ENCODE measurements at regions not wholly inside any gene's neighbourhood (a gene's known extent, or its start where the extent isn't known, plus 50 kb on each side); places are given as distances from the start of the nearest gene placed in this dataset.

GRCh38 chr2:8598295-8599165 lies 83.3 kb upstream of the ID2 start (continued):
- TF ChIP-seq, protein P1, sequence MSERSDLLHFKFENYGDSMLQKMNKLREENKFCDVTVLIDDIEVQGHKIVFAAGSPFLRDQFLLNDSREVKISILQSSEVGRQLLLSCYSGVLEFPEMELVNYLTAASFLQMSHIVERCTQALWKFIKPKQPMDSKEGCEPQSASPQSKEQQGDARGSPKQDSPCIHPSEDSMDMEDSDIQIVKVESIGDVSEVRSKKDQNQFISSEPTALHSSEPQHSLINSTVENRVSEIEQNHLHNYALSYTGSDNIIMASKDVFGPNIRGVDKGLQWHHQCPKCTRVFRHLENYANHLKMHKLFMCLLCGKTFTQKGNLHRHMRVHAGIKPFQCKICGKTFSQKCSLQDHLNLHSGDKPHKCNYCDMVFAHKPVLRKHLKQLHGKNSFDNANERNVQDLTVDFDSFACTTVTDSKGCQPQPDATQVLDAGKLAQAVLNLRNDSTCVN (tag by site-specific recombination; optimal IDR thresholded peaks at IDR 0.05) = no peak
- TF ChIP-seq YY2 (tag by site-specific recombination; IDR thresholded peaks at IDR 0.05) (no peak; the same call in 1 of the 2 replicates), ZNF169 (tag by site-specific recombination; IDR thresholded peaks at IDR 0.05) (no peak), GLI4 (tag by site-specific recombination; IDR thresholded peaks at IDR 0.05) (no peak), ZBTB21 (tag by site-specific recombination; IDR thresholded peaks at IDR 0.05) (0 out of 2 replicates have a peak, but pooled peaks have one; percentile 35), ZNF404 (tag by site-specific recombination; IDR thresholded peaks at IDR 0.05) (no peak), KLF7 (tag by site-specific recombination; IDR thresholded peaks at IDR 0.05; ENCODE audit: borderline replicate concordance) (peak; percentile 27; the same call in 1 of the 2 replicates), SP7 (tag by site-specific recombination; IDR thresholded peaks at IDR 0.05) (peak; percentile 52; the same call in 1 of the 2 replicates), ZNF747 (tag by site-specific recombination; IDR thresholded peaks at IDR 0.05) (no peak), SALL2 (tag by site-specific recombination; IDR thresholded peaks at IDR 0.05; ENCODE audit: borderline replicate concordance) (no peak), ZNF426 (tag by site-specific recombination; IDR thresholded peaks at IDR 0.05) (no peak), ZBTB44 (tag by site-specific recombination; IDR thresholded peaks at IDR 0.05) (no peak), ZFP69B (tag by site-specific recombination; IDR thresholded peaks at IDR 0.05) (no peak; the same call in 1 of the 2 replicates), ZBTB20 (tag by site-specific recombination; IDR thresholded peaks at IDR 0.05) (no peak), ZNF366 (tag by site-specific recombination; conservative IDR thresholded peaks at IDR 0.05) (0 out of 2 replicates have a peak, but pooled peaks have one; percentile 31), ZNF335 (tag by site-specific recombination; conservative IDR thresholded peaks at IDR 0.05) (peak; percentile 36; the same call in 1 of the 2 replicates)
- TF ChIP-seq, protein P2, sequence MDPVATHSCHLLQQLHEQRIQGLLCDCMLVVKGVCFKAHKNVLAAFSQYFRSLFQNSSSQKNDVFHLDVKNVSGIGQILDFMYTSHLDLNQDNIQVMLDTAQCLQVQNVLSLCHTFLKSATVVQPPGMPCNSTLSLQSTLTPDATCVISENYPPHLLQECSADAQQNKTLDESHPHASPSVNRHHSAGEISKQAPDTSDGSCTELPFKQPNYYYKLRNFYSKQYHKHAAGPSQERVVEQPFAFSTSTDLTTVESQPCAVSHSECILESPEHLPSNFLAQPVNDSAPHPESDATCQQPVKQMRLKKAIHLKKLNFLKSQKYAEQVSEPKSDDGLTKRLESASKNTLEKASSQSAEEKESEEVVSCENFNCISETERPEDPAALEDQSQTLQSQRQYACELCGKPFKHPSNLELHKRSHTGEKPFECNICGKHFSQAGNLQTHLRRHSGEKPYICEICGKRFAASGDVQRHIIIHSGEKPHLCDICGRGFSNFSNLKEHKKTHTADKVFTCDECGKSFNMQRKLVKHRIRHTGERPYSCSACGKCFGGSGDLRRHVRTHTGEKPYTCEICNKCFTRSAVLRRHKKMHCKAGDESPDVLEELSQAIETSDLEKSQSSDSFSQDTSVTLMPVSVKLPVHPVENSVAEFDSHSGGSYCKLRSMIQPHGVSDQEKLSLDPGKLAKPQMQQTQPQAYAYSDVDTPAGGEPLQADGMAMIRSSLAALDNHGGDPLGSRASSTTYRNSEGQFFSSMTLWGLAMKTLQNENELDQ (tag by site-specific recombination; IDR thresholded peaks at IDR 0.05; ENCODE audit: low read depth) = no peak
- TF ChIP-seq, protein P3, sequence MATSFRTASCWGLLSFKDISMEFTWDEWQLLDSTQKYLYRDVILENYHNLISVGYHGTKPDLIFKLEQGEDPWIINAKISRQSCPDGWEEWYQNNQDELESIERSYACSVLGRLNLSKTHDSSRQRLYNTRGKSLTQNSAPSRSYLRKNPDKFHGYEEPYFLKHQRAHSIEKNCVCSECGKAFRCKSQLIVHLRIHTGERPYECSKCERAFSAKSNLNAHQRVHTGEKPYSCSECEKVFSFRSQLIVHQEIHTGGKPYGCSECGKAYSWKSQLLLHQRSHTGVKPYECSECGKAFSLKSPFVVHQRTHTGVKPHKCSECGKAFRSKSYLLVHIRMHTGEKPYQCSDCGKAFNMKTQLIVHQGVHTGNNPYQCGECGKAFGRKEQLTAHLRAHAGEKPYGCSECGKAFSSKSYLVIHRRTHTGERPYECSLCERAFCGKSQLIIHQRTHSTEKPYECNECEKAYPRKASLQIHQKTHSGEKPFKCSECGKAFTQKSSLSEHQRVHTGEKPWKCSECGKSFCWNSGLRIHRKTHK (tag by site-specific recombination; IDR thresholded peaks at IDR 0.05) = no peak
- TF ChIP-seq, protein P4, sequence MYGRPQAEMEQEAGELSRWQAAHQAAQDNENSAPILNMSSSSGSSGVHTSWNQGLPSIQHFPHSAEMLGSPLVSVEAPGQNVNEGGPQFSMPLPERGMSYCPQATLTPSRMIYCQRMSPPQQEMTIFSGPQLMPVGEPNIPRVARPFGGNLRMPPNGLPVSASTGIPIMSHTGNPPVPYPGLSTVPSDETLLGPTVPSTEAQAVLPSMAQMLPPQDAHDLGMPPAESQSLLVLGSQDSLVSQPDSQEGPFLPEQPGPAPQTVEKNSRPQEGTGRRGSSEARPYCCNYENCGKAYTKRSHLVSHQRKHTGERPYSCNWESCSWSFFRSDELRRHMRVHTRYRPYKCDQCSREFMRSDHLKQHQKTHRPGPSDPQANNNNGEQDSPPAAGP (tag by site-specific recombination; IDR thresholded peaks at IDR 0.05) = 0 out of 2 replicates have a peak, but pooled peaks have one; percentile 43
- TF ChIP-seq, protein P5, sequence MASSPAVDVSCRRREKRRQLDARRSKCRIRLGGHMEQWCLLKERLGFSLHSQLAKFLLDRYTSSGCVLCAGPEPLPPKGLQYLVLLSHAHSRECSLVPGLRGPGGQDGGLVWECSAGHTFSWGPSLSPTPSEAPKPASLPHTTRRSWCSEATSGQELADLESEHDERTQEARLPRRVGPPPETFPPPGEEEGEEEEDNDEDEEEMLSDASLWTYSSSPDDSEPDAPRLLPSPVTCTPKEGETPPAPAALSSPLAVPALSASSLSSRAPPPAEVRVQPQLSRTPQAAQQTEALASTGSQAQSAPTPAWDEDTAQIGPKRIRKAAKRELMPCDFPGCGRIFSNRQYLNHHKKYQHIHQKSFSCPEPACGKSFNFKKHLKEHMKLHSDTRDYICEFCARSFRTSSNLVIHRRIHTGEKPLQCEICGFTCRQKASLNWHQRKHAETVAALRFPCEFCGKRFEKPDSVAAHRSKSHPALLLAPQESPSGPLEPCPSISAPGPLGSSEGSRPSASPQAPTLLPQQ (tag by site-specific recombination; IDR thresholded peaks at IDR 0.05) = no peak
- TF ChIP-seq, protein P6, sequence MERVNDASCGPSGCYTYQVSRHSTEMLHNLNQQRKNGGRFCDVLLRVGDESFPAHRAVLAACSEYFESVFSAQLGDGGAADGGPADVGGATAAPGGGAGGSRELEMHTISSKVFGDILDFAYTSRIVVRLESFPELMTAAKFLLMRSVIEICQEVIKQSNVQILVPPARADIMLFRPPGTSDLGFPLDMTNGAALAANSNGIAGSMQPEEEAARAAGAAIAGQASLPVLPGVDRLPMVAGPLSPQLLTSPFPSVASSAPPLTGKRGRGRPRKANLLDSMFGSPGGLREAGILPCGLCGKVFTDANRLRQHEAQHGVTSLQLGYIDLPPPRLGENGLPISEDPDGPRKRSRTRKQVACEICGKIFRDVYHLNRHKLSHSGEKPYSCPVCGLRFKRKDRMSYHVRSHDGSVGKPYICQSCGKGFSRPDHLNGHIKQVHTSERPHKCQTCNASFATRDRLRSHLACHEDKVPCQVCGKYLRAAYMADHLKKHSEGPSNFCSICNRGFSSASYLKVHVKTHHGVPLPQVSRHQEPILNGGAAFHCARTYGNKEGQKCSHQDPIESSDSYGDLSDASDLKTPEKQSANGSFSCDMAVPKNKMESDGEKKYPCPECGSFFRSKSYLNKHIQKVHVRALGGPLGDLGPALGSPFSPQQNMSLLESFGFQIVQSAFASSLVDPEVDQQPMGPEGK (tag by site-specific recombination; IDR thresholded peaks at IDR 0.05) = peak; percentile 37; the same call in 1 of the 2 replicates
